Fibroblast of lung (primary cell): ENCODE measurements at regions not wholly inside any gene's neighbourhood (a gene's known extent, or its start where the extent isn't known, plus 50 kb on each side); places are given as distances from the start of the nearest gene placed in this dataset.

Experiments
- DNase-seq, 2 donors: peaks; one replicate each; pipeline versions ENCODE4 v3.0.0 to v3.0.0-alpha.2; 2010; ENCODE audit warnings: low read depth in 2 of 2
- H2AFZ ChIP-seq: 2 replicates; pipeline ENCODE4 v1.5.1; 2012; ENCODE audit warnings: low read length, control low read depth, inconsistent platforms
- H3K27ac ChIP-seq: 2 replicates; pipeline ENCODE4 v1.5.1; 2011; ENCODE audit warnings: low read length, control low read depth; ENCODE audit not compliant: insufficient read depth
- H3K27me3 ChIP-seq: 2 replicates; pipeline ENCODE4 v1.5.1; 2011; ENCODE audit warnings: mild to moderate bottlenecking, low read length; ENCODE audit not compliant: control insufficient read depth, insufficient read depth
- H3K36me3 ChIP-seq: 2 replicates; pipeline ENCODE4 v1.5.1; 2011; ENCODE audit warnings: low read length; ENCODE audit not compliant: control insufficient read depth, insufficient read depth
- H3K4me1 ChIP-seq: 2 replicates; pipeline ENCODE4 v1.5.1; 2011; ENCODE audit warnings: low read length; ENCODE audit not compliant: control insufficient read depth, insufficient read depth; ENCODE audit errors: extremely low read depth
- H3K4me2 ChIP-seq: 2 replicates; pipeline ENCODE4 v1.5.1; 2011; ENCODE audit warnings: low read length, control low read depth; ENCODE audit not compliant: insufficient read depth; ENCODE audit errors: extremely low read depth
- H3K4me3 ChIP-seq, 4 experiments: fragments of 200-600 bp in 1 of 4; sonication (generic) in 1 of 4; replicated peaks in 1 of 4; 2 replicates each; pipeline ENCODE4 v1.5.1; 2011 to 2016; ENCODE audit warnings: low read length in 4 of 4, low read depth in 3 of 4, mild to moderate bottlenecking in 3 of 4, control low read depth in 2 of 4, inconsistent platforms in 1 of 4, mixed read lengths in 1 of 4; ENCODE audit not compliant: insufficient read depth in 1 of 4; ENCODE audit errors: control extremely low read depth in 1 of 4
- H3K79me2 ChIP-seq: 2 replicates; pipeline ENCODE4 v1.5.1; 2012; ENCODE audit warnings: mild to moderate bottlenecking, low read length, inconsistent platforms; ENCODE audit not compliant: control insufficient read depth, insufficient read depth
- H3K9ac ChIP-seq: 2 replicates; pipeline ENCODE4 v1.5.1; 2011; ENCODE audit warnings: mild to moderate bottlenecking, low read length, control low read depth; ENCODE audit not compliant: insufficient read depth
- H3K9me3 ChIP-seq: 2 replicates; pipeline ENCODE4 v1.5.1; 2012; ENCODE audit warnings: low read depth, low read length; ENCODE audit not compliant: control insufficient read depth, insufficient read depth
- H4K20me1 ChIP-seq: 2 replicates; pipeline ENCODE4 v1.5.1; 2011; ENCODE audit warnings: low read length; ENCODE audit not compliant: control insufficient read depth, insufficient read depth; ENCODE audit errors: extremely low read depth
- EZH2 ChIP-seq: IDR thresholded peaks from 2 replicates; pipeline ENCODE4 v1.5.1; 2012; ENCODE audit warnings: low read length, control low read depth, mild to moderate bottlenecking; ENCODE audit errors: missing control alignments
- TF ChIP-seq, protein P1 (sequence below), 2 donors: IDR thresholded peaks in 1 of 2; conservative IDR thresholded peaks in 1 of 2; 1 replicate in 1 of 2; 2 replicates in 1 of 2; pipeline ENCODE4 v1.5.1; 2011 to 2012; ENCODE audit warnings: low read length in 2 of 2, control low read depth in 1 of 2, inconsistent platforms in 1 of 2, low read depth in 1 of 2, mild to moderate bottlenecking in 1 of 2

DNA sequence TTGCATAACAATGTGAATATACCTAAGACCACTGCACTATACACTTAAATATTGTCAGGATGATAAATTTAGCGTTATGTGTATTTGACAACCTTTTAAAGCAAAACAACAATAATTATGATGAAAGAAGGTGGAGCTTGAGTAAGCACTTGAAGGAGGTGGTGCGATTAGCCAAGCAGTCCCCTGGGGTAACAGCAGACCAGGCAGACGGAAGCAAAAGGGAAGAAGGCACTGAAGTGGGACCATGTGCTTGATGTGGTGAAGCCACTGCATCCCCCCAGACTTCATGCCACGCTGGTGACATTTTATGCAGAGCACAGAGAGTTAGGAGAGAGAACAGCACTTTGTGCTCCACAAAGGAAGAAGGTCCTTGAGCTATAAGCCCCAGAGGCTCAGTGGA lies 58.3 kb upstream of the ZNF507 start:
- Histone ChIP-seq H3K4me2 (no peak overlapping the region), H2AFZ (peak overlapping the region; percentile 67), H3K27ac (no peak overlapping the region), H3K9ac (no peak overlapping the region), H3K4me3 (no peak overlapping the region), H4K20me1 (no peaks in the 10 kb centered on the region), H3K4me1 (no peaks in the 10 kb centered on the region), H3K27me3 (no peaks in the 10 kb centered on the region), H3K79me2 (no peaks in the 10 kb centered on the region), H3K36me3 (no peaks in the 10 kb centered on the region), H3K9me3 (no peaks in the 10 kb centered on the region)
- TF ChIP-seq, protein P1, sequence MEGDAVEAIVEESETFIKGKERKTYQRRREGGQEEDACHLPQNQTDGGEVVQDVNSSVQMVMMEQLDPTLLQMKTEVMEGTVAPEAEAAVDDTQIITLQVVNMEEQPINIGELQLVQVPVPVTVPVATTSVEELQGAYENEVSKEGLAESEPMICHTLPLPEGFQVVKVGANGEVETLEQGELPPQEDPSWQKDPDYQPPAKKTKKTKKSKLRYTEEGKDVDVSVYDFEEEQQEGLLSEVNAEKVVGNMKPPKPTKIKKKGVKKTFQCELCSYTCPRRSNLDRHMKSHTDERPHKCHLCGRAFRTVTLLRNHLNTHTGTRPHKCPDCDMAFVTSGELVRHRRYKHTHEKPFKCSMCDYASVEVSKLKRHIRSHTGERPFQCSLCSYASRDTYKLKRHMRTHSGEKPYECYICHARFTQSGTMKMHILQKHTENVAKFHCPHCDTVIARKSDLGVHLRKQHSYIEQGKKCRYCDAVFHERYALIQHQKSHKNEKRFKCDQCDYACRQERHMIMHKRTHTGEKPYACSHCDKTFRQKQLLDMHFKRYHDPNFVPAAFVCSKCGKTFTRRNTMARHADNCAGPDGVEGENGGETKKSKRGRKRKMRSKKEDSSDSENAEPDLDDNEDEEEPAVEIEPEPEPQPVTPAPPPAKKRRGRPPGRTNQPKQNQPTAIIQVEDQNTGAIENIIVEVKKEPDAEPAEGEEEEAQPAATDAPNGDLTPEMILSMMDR (conservative IDR thresholded peaks at IDR 0.05 in 1 of 2, IDR thresholded peaks at IDR 0.05 in 1 of 2; ENCODE audit: low read depth in 1 of 2, low read length in 2 of 2) = no peak
- no peak for TF ChIP-seq EZH2
- DNase-seq = no peak

DNA sequence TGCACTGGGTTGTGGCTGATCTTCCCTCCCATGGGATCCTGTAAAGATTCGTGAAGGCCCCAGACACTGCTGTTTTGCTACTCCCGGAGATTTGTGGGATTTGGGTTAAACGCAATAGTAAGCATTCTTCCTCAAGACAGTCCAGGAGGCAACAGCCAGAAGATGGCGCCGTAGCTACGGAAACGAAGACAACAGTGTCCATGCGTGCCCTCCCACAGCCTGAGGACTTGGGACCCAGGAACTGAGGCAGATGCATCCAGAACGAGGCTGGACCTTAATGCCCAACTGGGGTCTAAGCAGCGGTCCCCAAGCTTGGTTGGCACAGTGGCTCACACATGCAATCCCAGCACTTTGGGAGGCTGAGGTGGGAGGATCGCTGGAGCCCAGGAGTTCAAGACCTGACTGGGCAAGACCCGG lies 57.6 kb upstream of the ZNF507 start:
- peak overlapping the region; percentile 73 for H2AFZ ChIP-seq
- DNase-seq = peak; percentile 8 to 77

DNA sequence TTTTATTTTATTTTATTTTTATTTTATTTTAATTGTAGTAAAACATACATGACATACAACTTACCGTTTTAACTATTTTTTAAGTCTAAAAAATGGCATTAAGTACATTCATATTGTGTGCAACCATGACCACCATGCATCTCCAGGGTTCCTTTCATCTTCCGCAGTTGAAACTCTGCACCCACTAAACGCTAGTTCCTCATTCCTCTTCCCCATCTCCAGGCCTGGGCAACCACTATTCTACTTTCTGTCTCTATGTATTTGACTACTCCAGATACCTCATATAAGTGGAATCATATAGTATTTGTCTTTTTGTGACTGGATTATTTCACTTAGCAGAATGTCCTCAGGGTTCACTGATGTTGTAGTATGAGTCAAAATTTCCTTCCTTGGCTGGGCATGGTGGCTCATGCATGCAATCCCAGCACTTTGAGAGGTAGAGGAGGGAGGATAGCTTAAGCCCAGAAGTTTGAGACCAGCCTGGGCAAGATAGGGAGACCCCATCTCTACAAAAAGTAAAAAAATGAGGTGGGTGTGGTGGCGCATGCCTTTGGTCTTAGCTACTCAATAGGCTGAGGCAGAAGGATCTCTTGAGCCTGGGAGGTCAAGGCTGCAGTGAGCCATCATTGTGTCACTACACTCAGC lies 55.7 kb upstream of the ZNF507 start:
- H3K4me1 ChIP-seq = no peaks in the 10 kb centered on the region

More for the DNA sequence above, 57.6 kb upstream of the ZNF507 start:
- Histone ChIP-seq H3K9ac (no peak overlapping the region), H3K4me3 (no peak overlapping the region), H3K79me2 (no peaks in the 10 kb centered on the region), H4K20me1 (no peaks in the 10 kb centered on the region), H3K27ac (no peak overlapping the region), H3K27me3 (no peaks in the 10 kb centered on the region), H3K36me3 (no peaks in the 10 kb centered on the region), H3K4me1 (no peaks in the 10 kb centered on the region), H3K4me2 (peak overlapping the region; percentile 33), H3K9me3 (no peaks in the 10 kb centered on the region)
- TF ChIP-seq, protein P1 (conservative IDR thresholded peaks at IDR 0.05 in 1 of 2, IDR thresholded peaks at IDR 0.05 in 1 of 2; ENCODE audit: low read depth in 1 of 2, low read length in 2 of 2) = peak; percentile 63 to 67
- no peak for TF ChIP-seq EZH2

More for the DNA sequence above, 55.7 kb upstream of the ZNF507 start:
- H3K4me3 ChIP-seq = no peak overlapping the region
- H3K79me2 ChIP-seq = no peaks in the 10 kb centered on the region
- DNase-seq = no peak
- no peak overlapping the region for H3K27ac ChIP-seq
- H3K4me2 ChIP-seq = no peak overlapping the region
- no peaks in the 10 kb centered on the region for H3K27me3 ChIP-seq
- no peaks in the 10 kb centered on the region for H3K9me3 ChIP-seq
- no peaks in the 10 kb centered on the region for H3K36me3 ChIP-seq
- no peak overlapping the region for H3K9ac ChIP-seq
- TF ChIP-seq EZH2 = no peak
- TF ChIP-seq, protein P1 (conservative IDR thresholded peaks at IDR 0.05 in 1 of 2, IDR thresholded peaks at IDR 0.05 in 1 of 2; ENCODE audit: low read depth in 1 of 2, low read length in 2 of 2) = no peak
- H2AFZ ChIP-seq = no peak overlapping the region
- no peaks in the 10 kb centered on the region for H4K20me1 ChIP-seq
